H1 (cell line): ENCODE measurements at regions not wholly inside any gene's neighbourhood (a gene's known extent, or its start where the extent isn't known, plus 50 kb on each side); places are given as distances from the start of the nearest gene placed in this dataset.

Experiments used
- CREB1 ChIP-seq: IDR thresholded peaks from 2 replicates; pipeline ENCODE4 v1.6.1; 2012; ENCODE audit warnings: inconsistent platforms
- CTCF ChIP-seq, 3 experiments: IDR thresholded peaks; 1 replicate in 2 of 3; 2 replicates in 1 of 3; pipeline versions ENCODE4 v1.5.1 to v1.6.1; 2011; ENCODE audit warnings: low read length in 3 of 3, mild to moderate bottlenecking in 3 of 3, inconsistent platforms in 2 of 3, low read depth in 1 of 3, moderate library complexity in 1 of 3; ENCODE audit not compliant: insufficient read depth in 1 of 3; ENCODE audit errors: control extremely low read depth in 1 of 3
- EP300 ChIP-seq, 2 experiments: IDR thresholded peaks; 1 replicate in 1 of 2; 2 replicates in 1 of 2; pipeline ENCODE4 v1.6.1; 2011 to 2012; ENCODE audit warnings: low read depth in 2 of 2, low read length in 2 of 2, mild to moderate bottlenecking in 2 of 2, borderline replicate concordance in 1 of 2, inconsistent platforms in 1 of 2, moderate library complexity in 1 of 2
- HDAC2 ChIP-seq, 2 experiments: fragments of 300-600 bp in 1 of 2; sonication (generic) in 1 of 2; IDR thresholded peaks; 2 replicates each; pipeline ENCODE4 v1.6.1; 2011 to 2012; ENCODE audit warnings: low read depth in 2 of 2, low read length in 2 of 2, mild to moderate bottlenecking in 2 of 2, moderate library complexity in 2 of 2, borderline replicate concordance in 1 of 2, inconsistent platforms in 1 of 2
- KDM4A ChIP-seq: IDR thresholded peaks from one replicate; pipeline ENCODE4 v1.7.1; 2012; ENCODE audit warnings: low read depth, mild to moderate bottlenecking, moderate library complexity, low read length, inconsistent platforms; ENCODE audit not compliant: severe bottlenecking
- MAX ChIP-seq: IDR thresholded peaks from 2 replicates; pipeline ENCODE4 v1.6.1; 2012; ENCODE audit warnings: inconsistent platforms
- POLR2A ChIP-seq, 2 experiments: IDR thresholded peaks; 1 replicate in 1 of 2; 2 replicates in 1 of 2; pipeline ENCODE4 v1.6.1; 2011; ENCODE audit warnings: low read depth in 2 of 2, low read length in 2 of 2, mild to moderate bottlenecking in 2 of 2; ENCODE audit errors: control extremely low read depth in 1 of 2
- RFX5 ChIP-seq: IDR thresholded peaks from 2 replicates; pipeline ENCODE4 v1.6.1; 2011; ENCODE audit warnings: low read depth, low read length, improper control_type of control experiment, borderline replicate concordance
- SIN3A ChIP-seq, 2 experiments: IDR thresholded peaks in 1 of 2; conservative IDR thresholded peaks in 1 of 2; 2 replicates each; pipeline ENCODE4 v1.6.1; 2011 to 2012; ENCODE audit warnings: low read length in 2 of 2, improper control_type of control experiment in 1 of 2, low read depth in 1 of 2, mild to moderate bottlenecking in 1 of 2
- SP2 ChIP-seq: IDR thresholded peaks from 2 replicates; pipeline ENCODE4 v1.6.1; 2012; ENCODE audit warnings: mild to moderate bottlenecking, low read length, inconsistent platforms
- TCF12 ChIP-seq: IDR thresholded peaks from 2 replicates; pipeline ENCODE4 v1.6.1; 2011; ENCODE audit warnings: low read depth, mild to moderate bottlenecking, low read length

GRCh38 chr3:10651506-10651905, 146.1 kb upstream of the ATP2B2 start:
- TF ChIP-seq SP2 = no peak
- TF ChIP-seq POLR2A (IDR thresholded peaks at IDR 0.05; ENCODE audit: control extremely low read depth in 1 of 2, low read depth in 2 of 2, low read length in 2 of 2) = no peak
- TF ChIP-seq MAX = no peak
- no peak for TF ChIP-seq CTCF (IDR thresholded peaks at IDR 0.05; ENCODE audit: control extremely low read depth in 1 of 3, insufficient read depth in 1 of 3, low read depth in 1 of 3, low read length in 3 of 3)
- no peak for TF ChIP-seq RFX5
- TF ChIP-seq HDAC2 (IDR thresholded peaks at IDR 0.05; ENCODE audit: borderline replicate concordance in 1 of 2, low read depth in 2 of 2, low read length in 2 of 2) = no peak
- TF ChIP-seq EP300 (IDR thresholded peaks at IDR 0.05; ENCODE audit: borderline replicate concordance in 1 of 2, low read depth in 2 of 2, low read length in 2 of 2) = no peak
- TF ChIP-seq SIN3A (conservative IDR thresholded peaks at IDR 0.05 in 1 of 2, IDR thresholded peaks at IDR 0.05 in 1 of 2; ENCODE audit: low read depth in 1 of 2, low read length in 2 of 2) = no peak
- no peak for TF ChIP-seq KDM4A
- no peak for TF ChIP-seq CREB1
- TF ChIP-seq TCF12 = no peak
